ENCODE measurements at regions not wholly inside any gene's neighbourhood (a gene's known extent, or its start where the extent isn't known, plus 50 kb on each side); places are given as distances from the start of the nearest gene placed in this dataset.

DNA sequence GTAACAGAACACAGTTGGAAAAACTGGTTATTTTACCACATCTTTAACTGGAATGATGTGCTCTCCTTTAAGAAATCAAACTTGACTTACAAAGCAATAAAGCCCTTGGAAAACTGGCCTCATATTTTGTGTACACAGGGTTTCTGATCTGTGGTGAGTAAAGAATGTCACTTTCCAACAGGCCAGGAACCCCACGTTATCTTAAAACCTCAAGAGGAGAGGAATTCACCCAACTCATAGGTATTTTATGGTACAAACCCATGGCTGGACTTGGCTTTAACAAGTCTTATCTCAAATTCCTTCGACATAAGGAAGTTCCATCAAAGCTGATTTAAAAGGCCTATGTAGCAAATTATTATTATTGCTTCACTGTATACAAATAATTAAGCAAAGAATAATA lies 1735.1 kb downstream of the PCDH7 start:
- no peak for TF ChIP-seq TAF1 (IDR thresholded peaks at IDR 0.05; ENCODE audit: low read depth)
- TF ChIP-seq TCF12 (IDR thresholded peaks at IDR 0.05; ENCODE audit: low read depth): no peak
- no peak for TF ChIP-seq YY1 (IDR thresholded peaks at IDR 0.05; ENCODE audit: low read depth)
- no peak for TF ChIP-seq RAD21 (IDR thresholded peaks at IDR 0.05; ENCODE audit: low read depth)
- no peak for TF ChIP-seq EP300 (IDR thresholded peaks at IDR 0.05; ENCODE audit: borderline replicate concordance)
- TF ChIP-seq FOXM1 (IDR thresholded peaks at IDR 0.05; ENCODE audit: borderline replicate concordance, low read depth): no peak
- no peak for TF ChIP-seq CREB1 (IDR thresholded peaks at IDR 0.05; ENCODE audit: low read depth)
- TF ChIP-seq, protein P1, sequence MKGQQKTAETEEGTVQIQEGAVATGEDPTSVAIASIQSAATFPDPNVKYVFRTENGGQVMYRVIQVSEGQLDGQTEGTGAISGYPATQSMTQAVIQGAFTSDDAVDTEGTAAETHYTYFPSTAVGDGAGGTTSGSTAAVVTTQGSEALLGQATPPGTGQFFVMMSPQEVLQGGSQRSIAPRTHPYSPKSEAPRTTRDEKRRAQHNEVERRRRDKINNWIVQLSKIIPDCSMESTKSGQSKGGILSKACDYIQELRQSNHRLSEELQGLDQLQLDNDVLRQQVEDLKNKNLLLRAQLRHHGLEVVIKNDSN (IDR thresholded peaks at IDR 0.05): no peak
- TF ChIP-seq, protein P2, sequence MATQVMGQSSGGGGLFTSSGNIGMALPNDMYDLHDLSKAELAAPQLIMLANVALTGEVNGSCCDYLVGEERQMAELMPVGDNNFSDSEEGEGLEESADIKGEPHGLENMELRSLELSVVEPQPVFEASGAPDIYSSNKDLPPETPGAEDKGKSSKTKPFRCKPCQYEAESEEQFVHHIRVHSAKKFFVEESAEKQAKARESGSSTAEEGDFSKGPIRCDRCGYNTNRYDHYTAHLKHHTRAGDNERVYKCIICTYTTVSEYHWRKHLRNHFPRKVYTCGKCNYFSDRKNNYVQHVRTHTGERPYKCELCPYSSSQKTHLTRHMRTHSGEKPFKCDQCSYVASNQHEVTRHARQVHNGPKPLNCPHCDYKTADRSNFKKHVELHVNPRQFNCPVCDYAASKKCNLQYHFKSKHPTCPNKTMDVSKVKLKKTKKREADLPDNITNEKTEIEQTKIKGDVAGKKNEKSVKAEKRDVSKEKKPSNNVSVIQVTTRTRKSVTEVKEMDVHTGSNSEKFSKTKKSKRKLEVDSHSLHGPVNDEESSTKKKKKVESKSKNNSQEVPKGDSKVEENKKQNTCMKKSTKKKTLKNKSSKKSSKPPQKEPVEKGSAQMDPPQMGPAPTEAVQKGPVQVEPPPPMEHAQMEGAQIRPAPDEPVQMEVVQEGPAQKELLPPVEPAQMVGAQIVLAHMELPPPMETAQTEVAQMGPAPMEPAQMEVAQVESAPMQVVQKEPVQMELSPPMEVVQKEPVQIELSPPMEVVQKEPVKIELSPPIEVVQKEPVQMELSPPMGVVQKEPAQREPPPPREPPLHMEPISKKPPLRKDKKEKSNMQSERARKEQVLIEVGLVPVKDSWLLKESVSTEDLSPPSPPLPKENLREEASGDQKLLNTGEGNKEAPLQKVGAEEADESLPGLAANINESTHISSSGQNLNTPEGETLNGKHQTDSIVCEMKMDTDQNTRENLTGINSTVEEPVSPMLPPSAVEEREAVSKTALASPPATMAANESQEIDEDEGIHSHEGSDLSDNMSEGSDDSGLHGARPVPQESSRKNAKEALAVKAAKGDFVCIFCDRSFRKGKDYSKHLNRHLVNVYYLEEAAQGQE (IDR thresholded peaks at IDR 0.05; ENCODE audit: low read depth): no peak
